ENCODE measurements at regions not wholly inside any gene's neighbourhood (a gene's known extent, or its start where the extent isn't known, plus 50 kb on each side); places are given as distances from the start of the nearest gene placed in this dataset.

DNA sequence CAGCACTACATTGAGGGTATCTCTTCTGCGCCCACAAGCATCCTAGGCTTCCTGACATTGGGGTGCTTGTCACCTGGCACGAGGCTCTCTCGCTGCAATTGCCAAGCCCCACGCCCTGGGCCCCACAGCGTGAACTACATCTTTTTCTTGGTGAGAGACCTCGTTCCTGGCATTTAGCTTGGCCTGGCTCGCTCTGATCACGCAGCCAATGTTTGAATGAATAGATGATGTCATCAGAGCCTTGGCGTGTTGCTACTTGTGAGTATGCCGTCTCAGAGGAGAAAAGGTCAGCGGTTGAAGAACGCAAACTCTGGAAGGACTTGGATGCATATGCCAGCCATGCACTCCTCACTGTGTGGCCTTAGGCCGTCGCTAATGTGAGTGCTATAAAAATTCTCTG lies 150.2 kb upstream of the AUTS2 start:
- no peak for TF ChIP-seq EZH2 (IDR thresholded peaks at IDR 0.05; ENCODE audit: low read length, missing control alignments)
- TF ChIP-seq, protein P1, sequence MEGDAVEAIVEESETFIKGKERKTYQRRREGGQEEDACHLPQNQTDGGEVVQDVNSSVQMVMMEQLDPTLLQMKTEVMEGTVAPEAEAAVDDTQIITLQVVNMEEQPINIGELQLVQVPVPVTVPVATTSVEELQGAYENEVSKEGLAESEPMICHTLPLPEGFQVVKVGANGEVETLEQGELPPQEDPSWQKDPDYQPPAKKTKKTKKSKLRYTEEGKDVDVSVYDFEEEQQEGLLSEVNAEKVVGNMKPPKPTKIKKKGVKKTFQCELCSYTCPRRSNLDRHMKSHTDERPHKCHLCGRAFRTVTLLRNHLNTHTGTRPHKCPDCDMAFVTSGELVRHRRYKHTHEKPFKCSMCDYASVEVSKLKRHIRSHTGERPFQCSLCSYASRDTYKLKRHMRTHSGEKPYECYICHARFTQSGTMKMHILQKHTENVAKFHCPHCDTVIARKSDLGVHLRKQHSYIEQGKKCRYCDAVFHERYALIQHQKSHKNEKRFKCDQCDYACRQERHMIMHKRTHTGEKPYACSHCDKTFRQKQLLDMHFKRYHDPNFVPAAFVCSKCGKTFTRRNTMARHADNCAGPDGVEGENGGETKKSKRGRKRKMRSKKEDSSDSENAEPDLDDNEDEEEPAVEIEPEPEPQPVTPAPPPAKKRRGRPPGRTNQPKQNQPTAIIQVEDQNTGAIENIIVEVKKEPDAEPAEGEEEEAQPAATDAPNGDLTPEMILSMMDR (conservative IDR thresholded peaks at IDR 0.05 in 1 of 2, IDR thresholded peaks at IDR 0.05 in 1 of 2; ENCODE audit: low read depth in 1 of 2, low read length in 2 of 2): no peak
- Histone ChIP-seq H3K4me2 (ENCODE audit: extremely low read depth, insufficient read depth, low read length) (no peak overlapping the region), H3K36me3 (ENCODE audit: control insufficient read depth, insufficient read depth, low read length) (no peaks in the 10 kb centered on the region), H3K4me3 (replicated peaks in 1 of 4; ENCODE audit: control extremely low read depth in 1 of 4, insufficient read depth in 1 of 4, low read depth in 3 of 4, low read length in 4 of 4) (no peak overlapping the region), H3K4me1 (ENCODE audit: control insufficient read depth, extremely low read depth, insufficient read depth, low read length) (no peaks in the 10 kb centered on the region), H3K27ac (ENCODE audit: insufficient read depth, low read length) (no peak overlapping the region), H3K9ac (ENCODE audit: insufficient read depth, low read length) (no peak overlapping the region), H3K9me3 (ENCODE audit: control insufficient read depth, insufficient read depth, low read depth, low read length) (no peaks in the 10 kb centered on the region), H4K20me1 (ENCODE audit: control insufficient read depth, extremely low read depth, insufficient read depth, low read length) (no peaks in the 10 kb centered on the region), H3K79me2 (ENCODE audit: control insufficient read depth, insufficient read depth, low read length) (no peaks in the 10 kb centered on the region), H2AFZ (ENCODE audit: low read length) (no peak overlapping the region), H3K27me3 (ENCODE audit: control insufficient read depth, insufficient read depth, low read length) (no peaks in the 10 kb centered on the region)
- DNase-seq (ENCODE audit: low read depth in 2 of 2): peak; percentile 2 to 49

DNA sequence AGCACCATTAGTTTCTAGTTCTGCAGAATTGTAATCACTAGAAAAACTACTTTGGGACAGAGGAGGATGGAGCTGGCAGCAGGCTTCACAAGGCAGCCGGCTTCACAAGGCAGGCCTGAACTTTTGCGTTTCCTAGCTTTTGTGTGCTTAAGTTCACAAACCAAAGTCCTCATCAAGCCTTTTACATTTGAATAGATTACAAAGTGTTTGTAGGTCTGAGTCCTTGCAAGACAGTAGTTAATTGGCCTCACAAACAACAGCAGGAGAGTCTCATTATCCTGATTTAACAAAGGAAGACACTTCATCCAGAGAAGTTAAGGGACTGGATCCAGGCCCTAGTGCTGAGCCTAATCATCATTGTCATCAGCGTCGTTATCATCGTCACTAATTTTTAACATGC lies 147.8 kb upstream of the AUTS2 start:
- no peak for TF ChIP-seq EZH2 (IDR thresholded peaks at IDR 0.05; ENCODE audit: low read length, missing control alignments)
- TF ChIP-seq, protein P1 (conservative IDR thresholded peaks at IDR 0.05 in 1 of 2, IDR thresholded peaks at IDR 0.05 in 1 of 2; ENCODE audit: low read depth in 1 of 2, low read length in 2 of 2): no peak
- no peak for DNase-seq (ENCODE audit: low read depth in 2 of 2)
- Histone ChIP-seq H2AFZ (ENCODE audit: low read length) (no peak overlapping the region), H3K4me2 (ENCODE audit: extremely low read depth, insufficient read depth, low read length) (no peak overlapping the region), H3K9ac (ENCODE audit: insufficient read depth, low read length) (no peak overlapping the region), H3K79me2 (ENCODE audit: control insufficient read depth, insufficient read depth, low read length) (no peaks in the 10 kb centered on the region), H3K27ac (ENCODE audit: insufficient read depth, low read length) (no peak overlapping the region), H3K27me3 (ENCODE audit: control insufficient read depth, insufficient read depth, low read length) (no peaks in the 10 kb centered on the region), H4K20me1 (ENCODE audit: control insufficient read depth, extremely low read depth, insufficient read depth, low read length) (no peaks in the 10 kb centered on the region), H3K36me3 (ENCODE audit: control insufficient read depth, insufficient read depth, low read length) (no peaks in the 10 kb centered on the region), H3K4me1 (ENCODE audit: control insufficient read depth, extremely low read depth, insufficient read depth, low read length) (no peaks in the 10 kb centered on the region), H3K9me3 (ENCODE audit: control insufficient read depth, insufficient read depth, low read depth, low read length) (no peaks in the 10 kb centered on the region), H3K4me3 (replicated peaks in 1 of 4; ENCODE audit: control extremely low read depth in 1 of 4, insufficient read depth in 1 of 4, low read depth in 3 of 4, low read length in 4 of 4) (no peak overlapping the region)

DNA sequence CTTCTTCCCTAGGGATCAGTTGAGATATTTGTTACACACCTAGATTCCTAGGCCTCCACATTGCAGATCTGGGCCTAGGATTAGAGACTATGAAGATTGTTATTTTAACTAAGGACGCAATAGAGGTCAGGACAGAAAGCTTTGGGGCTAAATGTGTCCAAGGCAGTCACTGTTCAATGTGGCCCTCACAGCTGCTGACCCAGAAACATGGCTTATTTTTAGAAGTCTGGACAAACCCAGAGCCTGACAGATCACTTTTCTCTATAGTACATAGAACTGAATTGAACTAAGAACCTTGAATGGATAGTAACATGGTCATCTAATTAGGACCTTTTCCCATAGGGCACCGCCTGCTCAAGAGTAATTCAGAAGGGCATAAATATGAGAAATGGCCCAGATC lies 146.6 kb upstream of the AUTS2 start:
- H3K27ac ChIP-seq (ENCODE audit: insufficient read depth, low read length): no peak overlapping the region
- no peaks in the 10 kb centered on the region for H4K20me1 ChIP-seq (ENCODE audit: control insufficient read depth, extremely low read depth, insufficient read depth, low read length)
- no peaks in the 10 kb centered on the region for H3K27me3 ChIP-seq (ENCODE audit: control insufficient read depth, insufficient read depth, low read length)
- H3K4me2 ChIP-seq (ENCODE audit: extremely low read depth, insufficient read depth, low read length): no peak overlapping the region
- H3K9me3 ChIP-seq (ENCODE audit: control insufficient read depth, insufficient read depth, low read depth, low read length): no peaks in the 10 kb centered on the region
- H3K79me2 ChIP-seq (ENCODE audit: control insufficient read depth, insufficient read depth, low read length): no peaks in the 10 kb centered on the region
- H3K36me3 ChIP-seq (ENCODE audit: control insufficient read depth, insufficient read depth, low read length): no peaks in the 10 kb centered on the region
- no peak overlapping the region for H3K9ac ChIP-seq (ENCODE audit: insufficient read depth, low read length)
- H3K4me3 ChIP-seq (replicated peaks in 1 of 4; ENCODE audit: control extremely low read depth in 1 of 4, insufficient read depth in 1 of 4, low read depth in 3 of 4, low read length in 4 of 4): no peak overlapping the region
- TF ChIP-seq, protein P1 (conservative IDR thresholded peaks at IDR 0.05 in 1 of 2, IDR thresholded peaks at IDR 0.05 in 1 of 2; ENCODE audit: low read depth in 1 of 2, low read length in 2 of 2): no peak
- no peak for TF ChIP-seq EZH2 (IDR thresholded peaks at IDR 0.05; ENCODE audit: low read length, missing control alignments)
- H2AFZ ChIP-seq (ENCODE audit: low read length): no peak overlapping the region
- no peak for DNase-seq (ENCODE audit: low read depth in 2 of 2)
- no peaks in the 10 kb centered on the region for H3K4me1 ChIP-seq (ENCODE audit: control insufficient read depth, extremely low read depth, insufficient read depth, low read length)

Measured in fibroblast of lung (primary cell).